GM19324 (cell line): ENCODE measurements at regions not wholly inside any gene's neighbourhood (a gene's known extent, or its start where the extent isn't known, plus 50 kb on each side); places are given as distances from the start of the nearest gene placed in this dataset.
"Not testable (repeated sequence)": the region's sequence is repeated elsewhere in the genome, so short reads cannot be mapped to it uniquely, and the experiment has no call there.

Experiments
- ATAC-seq: cut with Tn5 transposase; IDR thresholded peaks from one replicate; pipeline ENCODE4 v1.9.1; 2021; ENCODE audit warnings: mild to moderate bottlenecking, moderate library complexity; ENCODE audit not compliant: unreplicated experiment, low FRiP score

- ATAC-seq, result not testable (repeated sequence)
Measured at GRCh38 chr6:121740188-121740587, 304.7 kb downstream of the GJA1 start.

GRCh38 chr6:121743691-121744090 lies 308.2 kb downstream of the GJA1 start:
- ATAC-seq, result no peak

- ATAC-seq, result no peak
Measured at GRCh38 chr6:121748376-121748775, 312.9 kb downstream of the GJA1 start.

- no peak for ATAC-seq
Measured at GRCh38 chr6:121748850-121749249, 313.4 kb downstream of the GJA1 start.

DNA sequence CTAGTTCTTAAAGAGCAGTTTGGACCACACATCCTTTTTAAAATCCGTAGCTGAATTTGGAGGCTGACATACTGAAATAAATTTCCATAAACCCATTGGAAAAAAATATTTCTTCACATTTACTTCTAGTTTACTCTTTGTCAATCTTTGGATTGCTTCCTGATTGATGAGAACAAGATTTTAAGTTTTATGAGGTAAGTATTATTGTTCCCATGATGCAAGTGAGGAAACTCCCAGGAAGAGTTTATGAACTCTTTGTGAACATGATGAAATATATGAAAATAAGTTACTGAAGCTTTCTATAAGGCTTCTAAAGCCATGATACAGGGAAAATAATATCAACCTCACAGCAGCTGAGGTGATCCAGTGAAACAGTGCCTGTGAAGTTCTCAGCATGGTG lies 320.0 kb downstream of the GJA1 start:
- no peak for ATAC-seq

GRCh38 chr6:121756666-121757065 lies 321.2 kb downstream of the GJA1 start:
- no peak for ATAC-seq

GRCh38 chr6:121759370-121759769 lies 323.9 kb downstream of the GJA1 start:
- no peak for ATAC-seq

GRCh38 chr6:121760191-121760590 lies 324.7 kb downstream of the GJA1 start:
- no peak for ATAC-seq

DNA sequence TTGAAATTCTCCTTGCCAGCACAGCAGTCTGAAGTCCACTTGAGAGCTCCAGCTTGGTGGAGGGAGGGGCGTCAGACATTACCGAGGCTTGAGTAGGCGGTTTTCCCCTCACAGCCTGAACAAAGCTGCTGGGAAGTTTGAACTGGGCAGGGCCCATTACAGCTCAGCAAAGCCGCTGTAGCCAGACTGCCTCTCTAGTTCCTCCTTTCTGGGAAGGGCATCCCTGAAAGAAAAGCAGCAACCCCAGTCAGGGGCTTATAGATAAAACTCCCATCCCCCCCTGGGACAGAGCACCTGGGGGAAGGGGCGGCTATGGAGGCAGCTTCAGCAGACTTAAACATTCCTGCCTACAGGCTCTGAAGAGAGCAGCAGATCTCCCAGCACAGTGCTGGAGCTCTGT lies 325.3 kb downstream of the GJA1 start:
- ATAC-seq, result no peak

DNA sequence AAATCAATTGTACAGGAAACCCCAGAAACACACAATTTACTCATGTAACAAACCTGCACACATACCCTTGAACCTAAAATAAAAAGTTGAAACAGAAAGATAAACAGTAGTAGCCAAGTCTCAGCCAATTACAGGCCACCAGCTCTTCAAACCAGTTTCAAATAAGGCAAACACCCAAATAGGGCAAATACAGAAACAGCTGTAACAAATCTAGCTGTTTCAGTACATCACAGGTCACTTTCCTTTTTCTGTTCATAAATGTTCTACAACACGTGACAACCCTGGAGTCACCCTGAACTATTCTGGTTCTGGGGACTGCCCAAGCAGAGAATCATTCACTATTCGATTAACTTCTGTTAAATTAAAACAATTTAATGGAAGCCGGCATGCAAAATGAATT lies 329.0 kb downstream of the GJA1 start:
- ATAC-seq, result peak; percentile 98

DNA sequence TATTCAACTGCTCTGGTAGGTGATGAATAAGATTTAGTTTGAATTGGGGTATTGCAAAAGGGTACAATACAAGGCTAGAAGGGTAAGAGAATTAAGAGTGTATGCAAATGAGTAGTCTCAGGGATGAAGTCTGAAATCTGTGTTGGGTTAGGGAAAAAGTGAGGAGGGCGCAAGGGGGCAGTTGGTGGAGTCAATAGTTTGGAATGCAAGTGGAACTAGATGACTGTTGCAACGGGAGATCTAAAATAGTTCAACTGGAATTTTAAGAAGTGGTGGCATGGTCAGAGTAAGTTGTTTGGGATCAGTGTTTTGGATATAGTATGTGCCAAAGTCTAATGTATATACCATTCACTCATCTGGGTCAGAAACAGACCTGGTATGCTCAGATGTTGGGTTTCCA lies 329.6 kb downstream of the GJA1 start:
- ATAC-seq, result no peak

DNA sequence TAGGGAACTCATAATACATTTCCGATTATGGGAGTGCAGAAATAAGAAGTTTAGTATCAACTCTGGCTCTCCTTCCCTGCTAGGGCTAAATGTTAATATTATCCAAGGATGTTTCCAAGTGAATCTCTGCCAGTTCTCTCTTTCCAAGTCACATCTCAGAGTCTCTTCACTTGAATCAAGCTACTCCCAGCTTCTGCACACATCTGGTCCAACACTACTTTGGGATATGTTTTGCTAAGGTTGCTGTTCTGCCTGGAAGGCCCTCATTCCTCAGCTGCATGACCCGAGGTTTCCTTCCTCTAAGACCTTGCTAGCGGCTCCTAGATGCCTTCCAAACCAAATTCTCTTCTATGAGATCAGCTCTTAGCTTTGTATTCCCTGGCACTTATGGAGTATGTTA lies 331.8 kb downstream of the GJA1 start:
- no peak for ATAC-seq

DNA sequence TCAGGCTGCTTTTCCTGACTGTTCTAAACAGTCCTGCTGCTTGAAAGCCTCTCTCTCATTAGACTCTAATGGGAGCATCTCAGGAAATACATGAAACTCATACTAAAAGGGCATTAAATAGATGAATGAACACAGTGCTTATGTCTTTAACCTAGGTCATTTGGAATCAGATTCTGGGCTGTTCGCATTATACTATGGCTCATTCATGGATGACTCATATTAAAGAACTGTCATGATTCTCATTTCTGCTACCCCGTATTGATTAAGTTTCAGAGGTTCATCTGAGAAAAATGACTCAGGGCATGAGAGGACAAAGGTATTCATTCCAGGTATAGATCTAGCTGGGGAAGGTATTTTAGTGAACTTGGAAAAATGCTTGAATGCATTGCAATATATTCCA lies 335.5 kb downstream of the GJA1 start:
- ATAC-seq, result no peak

GRCh38 chr6:121771937-121772720 lies 336.7 kb downstream of the GJA1 start:
- peak; percentile 89 for ATAC-seq

DNA sequence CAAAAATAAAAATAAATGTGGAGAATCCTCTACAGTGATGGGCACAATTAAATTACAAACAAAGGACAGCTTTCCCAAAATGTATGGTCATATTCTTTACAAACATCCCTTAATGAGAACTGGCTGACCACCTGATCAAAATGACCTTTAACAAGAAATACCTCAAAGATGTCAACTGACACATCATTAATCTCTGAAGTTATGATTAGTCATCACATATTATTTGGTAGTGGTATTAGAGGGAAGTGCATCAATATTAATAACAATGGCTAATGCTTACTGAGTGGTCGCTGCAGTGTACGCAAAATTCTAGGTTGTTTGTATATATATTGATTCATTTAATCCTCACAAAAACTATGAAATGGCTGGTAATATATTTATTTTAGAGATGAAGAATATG lies 340.6 kb downstream of the GJA1 start:
- ATAC-seq, result no peak

DNA sequence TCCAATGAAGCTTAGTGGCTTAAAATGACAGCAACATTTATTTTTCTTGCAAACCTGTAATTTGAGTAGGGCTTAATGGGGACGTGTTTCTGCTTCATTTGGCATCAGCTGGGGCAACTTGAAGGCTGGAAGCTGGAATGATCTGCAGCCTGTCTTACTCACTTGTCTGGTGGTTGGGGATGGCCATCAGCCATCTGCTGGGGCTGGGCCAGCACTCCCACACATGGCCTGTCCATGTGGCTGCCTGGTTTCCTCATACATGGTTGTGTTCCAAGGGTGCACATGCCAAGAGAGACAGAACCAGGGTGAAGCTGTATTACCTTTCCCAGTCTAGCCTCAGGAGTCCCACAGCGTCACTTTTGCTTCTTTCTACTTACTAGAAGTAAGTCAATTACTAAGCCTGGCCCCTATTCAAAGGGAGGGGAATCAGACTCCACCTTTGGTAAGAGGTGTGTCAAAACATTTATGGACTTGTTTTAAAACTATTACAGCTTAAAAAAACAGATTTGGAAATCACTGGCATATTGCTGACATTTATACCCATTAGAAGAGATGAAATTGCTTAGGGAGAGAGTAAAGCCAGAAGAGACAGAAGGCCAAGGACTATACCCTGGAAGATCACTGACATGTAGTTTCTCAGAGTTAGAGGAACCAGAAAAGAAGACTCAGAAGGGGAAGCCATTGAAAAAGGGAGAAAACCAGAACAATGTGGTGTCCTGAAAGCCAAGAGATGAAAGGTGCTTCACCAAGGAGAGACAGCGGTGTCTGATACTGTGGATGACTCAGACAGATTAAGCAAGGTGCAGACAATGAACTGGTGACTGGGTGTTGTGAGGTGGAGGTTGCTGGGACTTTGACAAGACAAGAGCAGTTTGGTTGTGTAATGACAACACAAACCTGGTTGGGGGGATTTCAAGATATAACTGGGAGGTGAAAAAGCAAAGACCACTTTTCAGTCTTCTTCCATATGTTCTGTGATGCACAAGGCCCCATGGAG lies 345.2 kb downstream of the GJA1 start:
- no peak for ATAC-seq

DNA sequence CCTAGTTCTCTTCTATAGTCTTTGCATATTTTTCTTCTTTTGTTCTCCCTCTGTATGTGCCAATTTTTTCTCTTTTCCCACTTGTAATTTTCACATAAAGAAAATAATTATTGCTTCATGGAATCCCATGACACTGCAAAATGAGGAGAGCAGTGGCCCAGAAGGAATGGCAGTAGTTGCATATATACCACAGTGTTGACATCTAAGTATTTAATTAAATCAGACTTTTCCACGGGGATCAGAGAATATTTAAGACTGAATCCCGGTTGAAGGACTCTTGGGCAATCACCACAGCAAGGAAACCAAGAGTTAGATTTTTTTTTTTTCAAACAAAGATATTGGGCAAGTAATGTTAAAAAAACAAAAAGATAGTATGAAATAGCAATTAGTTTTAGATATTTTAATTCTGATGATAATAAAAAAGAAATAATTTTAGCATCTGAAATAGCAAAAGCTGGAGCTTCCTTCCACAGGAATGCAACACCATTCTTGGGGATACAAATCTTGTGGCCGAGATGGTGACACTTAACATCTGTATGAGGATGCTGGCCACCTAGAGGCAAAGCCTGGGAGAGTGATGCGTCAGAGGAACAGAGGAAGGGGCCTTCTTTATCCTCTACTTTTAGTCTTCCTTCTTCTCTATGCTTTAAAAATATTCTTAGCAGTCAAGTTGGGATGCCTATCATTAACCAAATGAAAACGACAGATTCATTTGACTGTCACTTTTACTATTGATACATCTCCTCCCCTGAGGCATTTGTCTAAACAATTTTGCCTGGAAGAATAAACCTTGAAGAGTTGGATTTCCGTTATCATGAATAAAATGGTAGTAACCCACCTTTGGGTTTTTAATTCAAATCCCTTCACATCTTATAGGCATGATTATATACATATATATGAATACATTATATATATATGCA lies 356.2 kb downstream of the GJA1 start:
- no peak for ATAC-seq

DNA sequence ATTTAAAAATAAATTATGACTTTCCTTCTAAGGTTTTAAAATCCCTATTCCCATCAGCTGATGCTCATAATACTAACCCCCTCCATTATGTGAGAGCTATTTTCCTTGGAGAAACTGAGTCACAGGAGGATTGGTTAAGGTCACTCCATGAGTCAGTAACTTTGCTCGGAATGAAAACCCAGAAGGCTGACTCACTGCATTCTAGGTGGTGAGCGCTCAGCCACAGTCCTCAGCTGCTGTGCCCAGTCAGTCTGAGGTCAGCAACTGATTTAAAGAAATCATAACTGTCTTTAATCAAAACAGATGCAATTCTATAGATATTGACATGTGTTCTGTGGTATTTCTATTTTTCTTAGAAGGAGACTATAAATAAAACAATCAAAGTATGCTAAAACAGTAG lies 359.2 kb downstream of the GJA1 start:
- no peak for ATAC-seq

DNA sequence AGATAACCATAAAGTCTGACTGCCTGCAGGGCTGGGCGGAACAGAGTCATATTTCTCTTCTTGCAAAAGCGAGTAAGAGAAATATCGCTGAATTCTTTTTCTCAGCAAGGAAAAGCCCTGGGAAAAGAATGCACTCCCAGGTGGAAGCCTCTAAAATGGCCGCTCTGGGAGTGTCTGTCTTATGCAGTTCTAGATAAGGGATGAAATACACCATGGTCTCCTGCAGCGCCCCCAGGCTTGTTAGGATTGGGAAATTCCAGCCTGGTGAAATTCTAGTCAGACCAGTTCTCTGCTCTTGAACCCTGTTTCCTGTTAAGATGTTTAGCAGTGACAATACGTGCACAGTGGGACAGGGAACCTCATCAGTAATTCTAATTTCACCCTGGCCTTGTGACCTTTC lies 362.2 kb downstream of the GJA1 start:
- ATAC-seq, result not testable (repeated sequence)

DNA sequence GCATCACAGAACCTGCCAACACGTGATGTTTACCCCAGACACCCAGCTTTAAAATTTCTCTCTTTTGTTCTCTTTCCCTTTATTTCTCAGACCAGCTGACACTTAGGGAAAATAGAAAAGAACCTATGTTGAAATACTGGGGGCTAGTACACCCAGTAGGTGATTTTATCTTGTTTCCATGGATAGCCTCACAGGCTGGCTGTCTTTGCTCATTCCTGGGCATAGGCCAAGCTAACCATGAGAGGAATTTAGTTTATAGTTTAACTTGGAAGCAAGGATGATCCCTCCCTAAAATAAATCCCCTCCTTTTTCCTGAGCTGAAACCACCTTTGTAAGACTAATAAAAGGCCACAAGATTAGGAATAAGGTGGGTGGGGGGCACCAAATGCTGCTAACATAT lies 362.7 kb downstream of the GJA1 start:
- ATAC-seq, result not testable (repeated sequence)
